ENCODE measurements at regions not wholly inside any gene's neighbourhood (a gene's known extent, or its start where the extent isn't known, plus 50 kb on each side); places are given as distances from the start of the nearest gene placed in this dataset.

GRCh38 chr4:95957759-95958158, 117.9 kb downstream of the PDHA2 start:
- POLR2A ChIA-PET, result no interaction called here
- RAD21 ChIA-PET (ENCODE audit: unreplicated experiment), result no interaction called here
- BruUV-seq (replicated peaks), result no TSS peak

More at GRCh38 chr4:95957759-95958158, 117.9 kb downstream of the PDHA2 start:
- no peaks in the 10 kb centered on the region for H3K27me3 ChIP-seq (replicated peaks in 1 of 2; ENCODE audit: control insufficient read depth in 2 of 2, insufficient read depth in 2 of 2, low read length in 1 of 2)
- CTCF ChIA-PET, result no interaction called here
- no peaks in the 10 kb centered on the region for H3K4me1 ChIP-seq (ENCODE audit: control insufficient read depth, insufficient read depth, low read length)
- in situ Hi-C loops (cut with MboI) (no loop called here), intact Hi-C loops (cut with micrococcal nuclease; ENCODE audit: unreplicated experiment) (no loop called here)
- no peaks in the 10 kb centered on the region for H3K36me3 ChIP-seq (ENCODE audit: control insufficient read depth in 2 of 2, insufficient read depth in 2 of 2, low read length in 1 of 2)
- no peak for FAIRE-seq
- H4K20me1 ChIP-seq (ENCODE audit: control insufficient read depth, insufficient read depth), result no peaks in the 10 kb centered on the region
- no peak overlapping the region for H3K4me3 ChIP-seq
- TF ChIP-seq NR2F1 (conservative IDR thresholded peaks at IDR 0.05) (no peak), SMC3 (IDR thresholded peaks at IDR 0.05; ENCODE audit: borderline replicate concordance, low read length) (no peak), BACH1 (IDR thresholded peaks at IDR 0.05; ENCODE audit: borderline replicate concordance) (no peak), SKIL (IDR thresholded peaks at IDR 0.05; ENCODE audit: low read depth, poor library complexity, severe bottlenecking) (no peak), ATF3 (IDR thresholded peaks at IDR 0.05; ENCODE audit: borderline replicate concordance, extremely low read depth, low read depth, low read length) (no peak), NRF1 (conservative IDR thresholded peaks at IDR 0.05; ENCODE audit: low read depth, low read length) (no peak), TCF7 (IDR thresholded peaks at IDR 0.05; ENCODE audit: borderline replicate concordance) (no peak), MEF2A (IDR thresholded peaks at IDR 0.05; ENCODE audit: insufficient read depth, low read depth, low read length) (no peak), CBX3 (IDR thresholded peaks at IDR 0.05; ENCODE audit: borderline replicate concordance, low read depth) (no peak), PRDM15 (CRISPR knock-in tag; IDR thresholded peaks at IDR 0.05) (no peak), SP1 (IDR thresholded peaks at IDR 0.05; ENCODE audit: low read depth, low read length) (no peak), ZNF217 (IDR thresholded peaks at IDR 0.05) (no peak)
- H2AFZ ChIP-seq (ENCODE audit: control insufficient read depth, low read depth, low read length), result no peak overlapping the region
- no peak for DNase-seq (ENCODE audit: low read depth, low spot score)
- SMC1A ChIA-PET (ENCODE audit: uncharacterized antibody, unreplicated experiment), result interaction anchor here (1.1 kb wide), 1 partner anchor 19 kb away, joined by 3 read pairs; no protein-coding TSS in a partner anchor
- no peak; the same call in 2 of the 3 replicates for ATAC-seq
- H3K9ac ChIP-seq (ENCODE audit: control insufficient read depth, insufficient read depth, low read length), result no peak overlapping the region
- 82% methylated on average over 3 of the region's 3 CpGs for WGBS (ENCODE audit: insufficient coverage, insufficient replicate concordance, low lambda C conversion rate, missing lambda C conversion rate)
- H3K9me3 ChIP-seq (replicated peaks; ENCODE audit: control insufficient read depth, insufficient read depth, low read length), result no peaks in the 10 kb centered on the region
- H3K4me2 ChIP-seq (ENCODE audit: control insufficient read depth, insufficient read depth), result no peak overlapping the region
- no peak overlapping the region for H3K27ac ChIP-seq (ENCODE audit: control insufficient read depth, insufficient read depth)
- H3K79me2 ChIP-seq (ENCODE audit: control insufficient read depth, insufficient read depth, low read length), result no peaks in the 10 kb centered on the region

Measured in GM12878 (cell line).